HCT116 (cell line): ENCODE measurements at regions not wholly inside any gene's neighbourhood (a gene's known extent, or its start where the extent isn't known, plus 50 kb on each side); places are given as distances from the start of the nearest gene placed in this dataset.

Experiments
- TF ChIP-seq, protein P1 (sequence below), 3 experiments: fragments of 200-600 bp in 1 of 3; sonication (generic) in 1 of 3; IDR thresholded peaks in 2 of 3; conservative IDR thresholded peaks in 1 of 3; 2 replicates each; pipeline ENCODE4 v1.5.1; 2012 to 2017; ENCODE audit warnings: low read depth in 2 of 3, low read length in 2 of 3, antibody characterized with exemption in 1 of 3, borderline replicate concordance in 1 of 3, control low read depth in 1 of 3, mild to moderate bottlenecking in 1 of 3, mixed read lengths in 1 of 3, mixed run types in 1 of 3, moderate library complexity in 1 of 3; ENCODE audit not compliant: insufficient read depth in 1 of 3
- TF ChIP-seq, protein P2 (sequence below): IDR thresholded peaks from 2 replicates; pipeline ENCODE4 v1.6.1; 2012; ENCODE audit warnings: low read depth

GRCh38 chr1:22314706-22315105, 136.9 kb upstream of the ZBTB40 start:
- TF ChIP-seq, protein P1, sequence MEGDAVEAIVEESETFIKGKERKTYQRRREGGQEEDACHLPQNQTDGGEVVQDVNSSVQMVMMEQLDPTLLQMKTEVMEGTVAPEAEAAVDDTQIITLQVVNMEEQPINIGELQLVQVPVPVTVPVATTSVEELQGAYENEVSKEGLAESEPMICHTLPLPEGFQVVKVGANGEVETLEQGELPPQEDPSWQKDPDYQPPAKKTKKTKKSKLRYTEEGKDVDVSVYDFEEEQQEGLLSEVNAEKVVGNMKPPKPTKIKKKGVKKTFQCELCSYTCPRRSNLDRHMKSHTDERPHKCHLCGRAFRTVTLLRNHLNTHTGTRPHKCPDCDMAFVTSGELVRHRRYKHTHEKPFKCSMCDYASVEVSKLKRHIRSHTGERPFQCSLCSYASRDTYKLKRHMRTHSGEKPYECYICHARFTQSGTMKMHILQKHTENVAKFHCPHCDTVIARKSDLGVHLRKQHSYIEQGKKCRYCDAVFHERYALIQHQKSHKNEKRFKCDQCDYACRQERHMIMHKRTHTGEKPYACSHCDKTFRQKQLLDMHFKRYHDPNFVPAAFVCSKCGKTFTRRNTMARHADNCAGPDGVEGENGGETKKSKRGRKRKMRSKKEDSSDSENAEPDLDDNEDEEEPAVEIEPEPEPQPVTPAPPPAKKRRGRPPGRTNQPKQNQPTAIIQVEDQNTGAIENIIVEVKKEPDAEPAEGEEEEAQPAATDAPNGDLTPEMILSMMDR (IDR thresholded peaks at IDR 0.05 in 2 of 3, conservative IDR thresholded peaks at IDR 0.05 in 1 of 3; ENCODE audit: borderline replicate concordance in 1 of 3, insufficient read depth in 1 of 3, low read depth in 2 of 3, low read length in 2 of 3), result no peak
- TF ChIP-seq, protein P2, sequence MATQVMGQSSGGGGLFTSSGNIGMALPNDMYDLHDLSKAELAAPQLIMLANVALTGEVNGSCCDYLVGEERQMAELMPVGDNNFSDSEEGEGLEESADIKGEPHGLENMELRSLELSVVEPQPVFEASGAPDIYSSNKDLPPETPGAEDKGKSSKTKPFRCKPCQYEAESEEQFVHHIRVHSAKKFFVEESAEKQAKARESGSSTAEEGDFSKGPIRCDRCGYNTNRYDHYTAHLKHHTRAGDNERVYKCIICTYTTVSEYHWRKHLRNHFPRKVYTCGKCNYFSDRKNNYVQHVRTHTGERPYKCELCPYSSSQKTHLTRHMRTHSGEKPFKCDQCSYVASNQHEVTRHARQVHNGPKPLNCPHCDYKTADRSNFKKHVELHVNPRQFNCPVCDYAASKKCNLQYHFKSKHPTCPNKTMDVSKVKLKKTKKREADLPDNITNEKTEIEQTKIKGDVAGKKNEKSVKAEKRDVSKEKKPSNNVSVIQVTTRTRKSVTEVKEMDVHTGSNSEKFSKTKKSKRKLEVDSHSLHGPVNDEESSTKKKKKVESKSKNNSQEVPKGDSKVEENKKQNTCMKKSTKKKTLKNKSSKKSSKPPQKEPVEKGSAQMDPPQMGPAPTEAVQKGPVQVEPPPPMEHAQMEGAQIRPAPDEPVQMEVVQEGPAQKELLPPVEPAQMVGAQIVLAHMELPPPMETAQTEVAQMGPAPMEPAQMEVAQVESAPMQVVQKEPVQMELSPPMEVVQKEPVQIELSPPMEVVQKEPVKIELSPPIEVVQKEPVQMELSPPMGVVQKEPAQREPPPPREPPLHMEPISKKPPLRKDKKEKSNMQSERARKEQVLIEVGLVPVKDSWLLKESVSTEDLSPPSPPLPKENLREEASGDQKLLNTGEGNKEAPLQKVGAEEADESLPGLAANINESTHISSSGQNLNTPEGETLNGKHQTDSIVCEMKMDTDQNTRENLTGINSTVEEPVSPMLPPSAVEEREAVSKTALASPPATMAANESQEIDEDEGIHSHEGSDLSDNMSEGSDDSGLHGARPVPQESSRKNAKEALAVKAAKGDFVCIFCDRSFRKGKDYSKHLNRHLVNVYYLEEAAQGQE, result no peak
